ENCODE measurements at regions not wholly inside any gene's neighbourhood (a gene's known extent, or its start where the extent isn't known, plus 50 kb on each side); places are given as distances from the start of the nearest gene placed in this dataset.

- TF ChIP-seq ZNF462 (CRISPR knock-in tag; IDR thresholded peaks at IDR 0.05) (no peak), NANOG (IDR thresholded peaks at IDR 0.05; ENCODE audit: borderline replicate concordance) (no peak), REST (IDR thresholded peaks at IDR 0.05; ENCODE audit: unreplicated experiment) (no peak), JUNB (IDR thresholded peaks at IDR 0.05; ENCODE audit: unreplicated experiment) (no peak), EZH2 (IDR thresholded peaks at IDR 0.05; ENCODE audit: low read depth, unreplicated experiment) (no peak)
Measured at GRCh38 chr18:11497585-11497984, 111.8 kb upstream of the SLC35G4 start (continued).

GRCh38 chr18:11496526-11497172 is 112.7 kb upstream of the SLC35G4 start:
- TF ChIP-seq POLR2AphosphoS5 (IDR thresholded peaks at IDR 0.05; ENCODE audit: low read depth): no peak
- no peak for DNase-seq (ENCODE audit: low spot score)
- Mint-ChIP-seq H3K4me3 (no peak overlapping the region), H3K27ac (no peak overlapping the region), H3K9me3 (no peaks in the 10 kb centered on the region), H3K4me1 (no peaks in the 10 kb centered on the region), H3K27me3 (ENCODE audit: insufficient read depth, low read depth, poor library complexity) (peaks cover 2% of the 10 kb centered on the region), H3K36me3 (ENCODE audit: low read depth) (no peaks in the 10 kb centered on the region)
- no peaks in the 10 kb centered on the region for H3K36me3 ChIP-seq (ENCODE audit: insufficient read depth)
- no peaks in the 10 kb centered on the region for H3F3A ChIP-seq (replicated peaks; ENCODE audit: low read depth)
- no peak overlapping the region for H3K4me2 ChIP-seq
- no peaks in the 10 kb centered on the region for H3K27me3 ChIP-seq (ENCODE audit: insufficient read depth)
- H3K4me3 ChIP-seq: no peak overlapping the region
- H3K4me1 ChIP-seq (ENCODE audit: insufficient read depth): no peaks in the 10 kb centered on the region
- H4K20me1 ChIP-seq (replicated peaks; ENCODE audit: insufficient read depth): no peaks in the 10 kb centered on the region
- H3K27ac ChIP-seq (ENCODE audit: low read depth): no peak overlapping the region
- H2AFZ ChIP-seq: no peak overlapping the region
- H3K9me2 ChIP-seq (ENCODE audit: insufficient read depth): peaks cover 16% of the 10 kb centered on the region
- no peak for ATAC-seq
- H3K79me2 ChIP-seq (replicated peaks; ENCODE audit: insufficient read depth): no peaks in the 10 kb centered on the region
